A204.1 (cell line): ENCODE measurements at regions not wholly inside any gene's neighbourhood (a gene's known extent, or its start where the extent isn't known, plus 50 kb on each side); places are given as distances from the start of the nearest gene placed in this dataset.

ENCODE experiments used
- FAIRE-seq: peaks from 2 replicates; lab custom pipeline; 2012; peaks lifted over from hg19 to GRCh38; lab: Jason Lieb, UNC

GRCh38 chr2:217160103-217160743 lies 300.4 kb upstream of the TNP1 start:
- FAIRE-seq = no peak

DNA sequence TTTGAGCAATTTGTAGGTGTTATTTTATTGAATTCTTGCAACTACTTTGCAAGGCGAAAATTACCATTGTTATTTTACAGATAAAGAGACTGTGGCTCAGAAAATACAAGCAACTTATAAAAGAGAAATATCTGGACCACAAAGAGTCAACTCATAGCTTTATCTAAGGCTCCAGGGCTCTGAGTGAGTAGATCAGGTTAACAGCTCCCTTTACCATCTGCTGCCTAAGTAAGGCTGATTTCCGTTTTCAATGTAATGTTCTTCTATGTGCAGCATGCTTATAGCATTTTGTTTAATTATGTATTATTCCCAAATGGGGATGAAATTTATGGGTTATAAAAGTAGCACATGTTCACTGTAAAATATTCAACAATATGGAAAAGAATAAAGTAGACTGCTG lies 299.1 kb upstream of the TNP1 start:
- FAIRE-seq = no peak

DNA sequence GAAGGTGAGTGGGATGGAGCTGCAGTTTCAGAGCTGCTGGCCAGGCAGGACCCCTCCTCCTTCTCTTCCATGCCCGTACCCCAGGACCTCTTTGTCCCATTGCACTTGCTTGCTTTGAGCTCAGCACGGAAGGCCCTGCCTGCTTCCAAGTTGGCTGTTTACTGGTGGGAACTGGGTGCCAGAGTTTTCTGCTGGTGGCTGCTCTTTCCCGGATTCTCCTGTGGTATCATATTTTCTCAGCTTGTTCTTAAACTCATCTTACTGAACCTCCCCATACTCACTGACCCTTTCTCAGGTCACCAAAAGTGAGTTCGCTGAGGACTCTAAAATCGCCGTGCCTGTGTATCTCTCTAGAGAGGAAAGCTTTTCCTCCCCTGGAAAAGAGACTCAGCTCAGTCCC lies 297.7 kb upstream of the TNP1 start:
- FAIRE-seq = no peak

DNA sequence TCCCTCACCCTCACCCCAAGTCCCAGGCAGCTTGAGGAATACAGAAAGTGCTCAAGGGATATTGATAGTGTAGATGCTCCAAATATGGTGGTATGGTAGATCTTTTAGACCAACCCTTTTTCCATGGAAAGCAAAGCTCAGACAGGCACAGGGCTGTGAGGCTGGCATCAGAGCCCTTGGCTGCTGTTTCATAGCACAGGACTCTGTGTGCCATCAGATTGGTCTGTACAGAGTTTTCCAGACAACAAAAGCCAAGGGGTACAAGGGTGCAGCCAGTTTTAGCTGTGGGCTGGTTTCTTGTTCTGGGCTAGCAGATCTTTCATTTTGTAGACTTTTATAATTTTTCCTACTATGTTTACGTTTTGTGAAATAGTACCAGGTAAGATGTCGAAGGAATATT lies 296.9 kb upstream of the TNP1 start:
- FAIRE-seq = no peak

- FAIRE-seq = no peak
Measured at GRCh38 chr2:217154923-217155322, 295.1 kb upstream of the TNP1 start.

GRCh38 chr2:217153510-217153909 lies 293.6 kb upstream of the TNP1 start:
- FAIRE-seq = no peak

DNA sequence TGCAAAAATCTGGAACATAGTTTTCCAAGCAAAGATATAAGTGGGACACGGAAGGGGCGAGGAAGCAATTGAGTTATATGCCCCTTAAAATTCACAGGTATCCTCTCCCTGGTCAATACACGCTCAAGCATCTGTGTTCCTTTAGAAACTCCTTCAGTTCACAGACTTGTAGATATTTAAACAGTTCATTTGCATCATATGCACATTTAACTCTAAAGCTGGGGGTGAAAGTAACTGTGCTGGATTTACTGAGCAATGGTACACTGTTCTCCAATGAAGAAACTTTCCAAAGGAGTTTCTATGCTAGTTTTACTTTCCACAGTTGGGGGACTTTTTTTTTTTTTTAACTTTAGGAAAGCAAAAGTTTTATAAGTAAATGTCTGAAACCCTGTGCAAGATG lies 293.0 kb upstream of the TNP1 start:
- FAIRE-seq = no peak

GRCh38 chr2:217151509-217152206 lies 291.8 kb upstream of the TNP1 start:
- FAIRE-seq = no peak

- no peak for FAIRE-seq
Measured at GRCh38 chr2:217150236-217150635, 290.4 kb upstream of the TNP1 start.

DNA sequence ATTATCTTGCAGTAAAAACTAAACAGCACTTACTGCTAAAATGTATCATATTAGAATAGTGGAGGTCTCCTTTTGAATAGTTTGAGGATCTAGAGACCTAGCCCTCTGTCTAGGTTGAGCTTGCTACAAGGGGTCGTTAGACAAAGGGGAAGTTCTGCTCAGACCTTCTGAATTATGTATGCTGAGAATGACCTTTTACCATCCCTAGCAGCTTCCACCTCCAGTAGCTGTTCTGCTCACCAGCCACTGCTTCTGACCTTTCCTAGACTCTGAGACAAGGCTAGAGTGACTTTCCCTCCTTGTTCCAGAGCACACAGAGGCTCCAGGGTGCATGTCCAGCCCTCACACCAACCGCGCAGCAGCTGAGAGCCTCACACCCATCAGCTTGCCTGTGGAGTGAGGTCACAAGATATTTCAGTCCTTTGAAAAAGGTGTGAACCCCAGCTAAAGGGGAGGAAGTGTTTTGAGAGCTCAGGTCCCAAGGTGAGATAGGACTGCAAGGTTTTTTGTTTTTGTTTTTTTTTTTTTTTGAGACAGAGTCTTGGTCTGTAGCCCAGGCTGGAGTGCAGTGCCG lies 289.3 kb upstream of the TNP1 start:
- no peak for FAIRE-seq

- no peak for FAIRE-seq
Measured at GRCh38 chr2:217147818-217148217, 288.0 kb upstream of the TNP1 start.

DNA sequence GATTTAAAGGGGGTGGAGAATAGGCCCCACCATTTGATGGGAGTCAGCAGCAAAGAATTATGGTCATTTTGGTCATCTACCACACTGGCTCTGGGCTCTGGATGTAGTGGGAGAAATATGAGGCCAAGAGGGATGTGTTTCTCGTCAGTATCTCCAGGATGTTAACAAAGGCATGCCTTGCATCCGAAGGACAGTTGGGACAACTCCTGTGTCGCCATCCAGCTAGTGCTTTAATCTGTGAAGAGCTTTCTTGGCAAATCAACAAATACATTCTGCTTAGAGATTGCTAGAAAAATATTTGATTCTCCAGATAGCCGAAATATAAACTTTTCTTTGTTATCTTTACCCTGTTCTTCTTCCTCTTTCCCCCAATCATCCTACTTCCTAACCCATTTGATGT lies 287.1 kb upstream of the TNP1 start:
- FAIRE-seq = no peak

DNA sequence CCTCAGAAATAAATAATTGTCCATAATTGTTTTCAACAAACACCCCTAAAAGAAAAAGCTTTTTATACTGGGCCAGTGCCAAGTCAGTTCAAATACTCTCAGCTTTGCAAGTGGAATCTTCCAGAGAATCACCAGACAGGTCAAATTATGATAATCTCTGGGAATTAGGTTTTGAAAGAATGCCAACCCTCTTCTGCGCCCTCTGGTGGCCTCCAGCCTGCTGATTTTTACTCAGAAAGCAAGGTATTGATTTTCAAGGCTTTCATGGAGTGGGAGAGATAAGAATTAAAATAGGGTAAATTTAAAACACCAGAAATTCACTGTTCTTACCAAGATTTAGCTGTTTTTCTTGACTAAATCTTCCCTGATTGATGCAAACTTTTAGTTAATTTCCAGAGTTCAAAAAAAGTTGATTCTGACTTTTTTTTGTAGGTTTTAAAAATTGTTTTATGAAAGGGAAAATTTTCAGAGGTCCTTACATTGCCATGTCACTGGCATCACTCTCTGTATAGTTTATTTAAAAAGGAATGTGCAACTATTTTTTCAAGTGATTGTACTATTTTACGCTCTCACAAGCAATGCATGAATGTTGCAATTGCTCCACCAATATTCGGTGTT lies 282.9 kb upstream of the TNP1 start:
- no peak for FAIRE-seq

- no peak for FAIRE-seq
Measured at GRCh38 chr2:217138284-217138683, 278.4 kb upstream of the TNP1 start.

DNA sequence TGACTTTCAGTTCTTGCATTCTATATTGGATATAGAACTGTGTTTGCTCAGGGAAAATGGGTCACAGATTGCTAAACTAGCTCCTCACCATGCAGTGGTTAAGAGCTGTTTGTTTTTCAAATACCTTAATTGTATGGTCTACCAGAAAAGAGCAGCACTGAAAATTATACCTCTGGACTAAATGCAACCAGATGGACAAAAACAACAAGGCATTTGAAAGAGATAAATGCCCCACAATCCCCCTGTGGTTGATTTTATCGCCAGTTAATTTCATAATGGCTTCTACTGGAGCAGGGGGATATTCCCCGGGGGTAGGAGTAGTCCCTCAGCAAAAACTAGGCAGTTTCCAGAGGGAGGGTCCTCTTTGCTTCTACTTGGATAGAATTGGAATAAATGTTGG lies 267.9 kb upstream of the TNP1 start:
- no peak for FAIRE-seq

DNA sequence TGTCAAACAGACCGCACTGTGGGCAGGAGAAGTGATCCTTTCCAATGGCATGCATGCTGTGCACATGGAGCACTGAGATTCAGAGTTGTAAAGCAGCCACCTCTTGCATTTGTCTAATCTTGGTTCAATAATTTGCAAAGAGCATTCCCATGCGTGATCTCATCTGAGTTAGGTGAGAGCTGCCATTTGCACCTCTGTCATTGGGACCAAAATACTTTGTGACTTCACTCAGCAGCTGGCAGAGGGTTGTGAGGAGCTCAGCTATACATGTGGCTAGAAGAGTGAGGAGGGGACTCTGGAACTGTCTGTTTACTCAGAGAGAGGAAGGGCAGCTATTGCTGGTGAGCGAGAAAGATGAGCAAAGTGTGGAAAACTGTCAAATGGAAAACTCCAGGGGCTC lies 265.1 kb upstream of the TNP1 start:
- no peak for FAIRE-seq

DNA sequence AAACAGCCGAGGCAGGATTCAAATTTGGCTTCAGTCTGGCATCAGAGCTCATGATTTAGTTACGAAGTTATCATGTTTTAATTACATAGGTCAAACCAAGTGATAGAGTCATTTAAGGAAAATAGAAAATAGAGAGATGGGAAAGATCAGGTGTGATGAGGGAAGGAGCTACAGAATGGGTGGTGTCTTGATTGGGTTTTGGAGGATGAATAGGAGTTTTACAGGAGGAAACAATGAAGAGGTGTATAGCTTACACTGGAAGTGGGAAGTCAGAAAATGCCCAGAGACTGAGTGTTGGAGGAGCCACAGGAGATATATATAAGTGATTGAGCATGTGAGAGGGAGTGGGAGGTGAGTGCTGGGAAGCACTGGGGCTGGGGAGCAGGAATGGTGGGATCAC lies 264.2 kb upstream of the TNP1 start:
- no peak for FAIRE-seq

DNA sequence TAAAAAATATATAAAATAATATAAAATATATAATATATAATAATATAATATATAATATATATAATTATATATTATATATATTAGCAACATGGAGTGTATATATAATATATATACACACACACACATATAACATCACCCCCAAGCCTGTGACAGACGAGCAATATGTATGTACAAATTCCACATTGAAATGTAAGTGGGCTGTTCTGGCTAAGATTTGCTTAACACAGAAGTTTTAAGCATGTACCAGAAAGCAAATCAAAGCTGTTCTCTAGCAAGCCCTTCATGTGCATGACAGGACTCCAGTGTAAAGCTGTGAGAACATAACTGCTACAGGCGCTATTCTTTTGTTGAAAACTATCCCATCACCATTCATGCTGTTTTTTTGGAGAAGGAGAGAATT lies 261.7 kb upstream of the TNP1 start:
- no peak for FAIRE-seq

GRCh38 chr2:217120429-217120828 lies 260.6 kb upstream of the TNP1 start:
- no peak for FAIRE-seq

- FAIRE-seq = no peak
Measured at GRCh38 chr2:217118559-217119284, 258.9 kb upstream of the TNP1 start.

DNA sequence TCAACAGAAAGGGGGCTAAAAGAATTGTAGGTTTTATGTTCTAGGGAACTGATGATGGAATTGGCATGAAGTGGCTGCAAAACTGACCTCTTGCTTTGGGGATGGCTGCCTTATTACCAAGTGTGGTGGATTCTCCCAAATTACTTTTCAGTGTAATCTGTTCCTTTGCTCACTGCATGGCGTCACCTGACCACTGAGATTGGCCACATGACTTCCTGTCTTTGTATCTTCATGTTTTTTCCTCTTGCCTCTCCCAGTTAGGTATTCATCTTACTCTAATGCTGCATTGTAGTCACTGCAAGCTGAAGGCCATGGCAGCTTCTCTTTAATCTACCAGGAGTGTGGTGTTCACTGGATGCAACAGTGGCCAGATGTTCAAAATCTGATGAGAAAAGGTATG lies 257.7 kb upstream of the TNP1 start:
- FAIRE-seq = no peak

GRCh38 chr2:217116610-217117009 lies 256.7 kb upstream of the TNP1 start:
- no peak for FAIRE-seq

DNA sequence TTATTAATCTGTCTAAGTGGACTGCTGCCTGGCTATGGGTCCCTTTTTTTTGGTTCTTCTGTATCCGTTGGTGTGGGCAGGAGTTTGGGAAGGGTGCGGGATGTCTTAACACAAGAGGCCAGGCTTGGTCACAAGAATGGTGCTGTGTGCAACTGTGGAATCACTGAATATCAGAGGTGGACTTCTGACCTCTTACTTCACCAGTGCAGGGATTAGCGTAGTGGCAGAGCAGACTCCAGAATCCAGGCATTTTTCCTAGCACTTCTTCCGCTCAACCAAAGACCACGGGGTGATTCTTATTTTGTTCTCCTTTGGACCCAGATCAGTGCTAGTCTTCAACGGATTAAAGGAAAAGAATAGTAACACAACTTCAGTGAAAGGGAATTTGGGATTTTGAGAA lies 254.3 kb upstream of the TNP1 start:
- FAIRE-seq = no peak
